VCaP (cell line): ENCODE measurements at regions not wholly inside any gene's neighbourhood (a gene's known extent, or its start where the extent isn't known, plus 50 kb on each side); places are given as distances from the start of the nearest gene placed in this dataset.

ENCODE experiments used
- H3K27ac ChIP-seq: fragments of 450-650 bp; 2 replicates; pipeline ENCODE4 v1.5.1; 2017
- TF ChIP-seq, protein P1 (sequence below): fragments of 450-650 bp; conservative IDR thresholded peaks from 2 replicates; pipeline ENCODE4 v1.5.1; 2017; ENCODE audit warnings: mild to moderate bottlenecking, moderate library complexity

DNA sequence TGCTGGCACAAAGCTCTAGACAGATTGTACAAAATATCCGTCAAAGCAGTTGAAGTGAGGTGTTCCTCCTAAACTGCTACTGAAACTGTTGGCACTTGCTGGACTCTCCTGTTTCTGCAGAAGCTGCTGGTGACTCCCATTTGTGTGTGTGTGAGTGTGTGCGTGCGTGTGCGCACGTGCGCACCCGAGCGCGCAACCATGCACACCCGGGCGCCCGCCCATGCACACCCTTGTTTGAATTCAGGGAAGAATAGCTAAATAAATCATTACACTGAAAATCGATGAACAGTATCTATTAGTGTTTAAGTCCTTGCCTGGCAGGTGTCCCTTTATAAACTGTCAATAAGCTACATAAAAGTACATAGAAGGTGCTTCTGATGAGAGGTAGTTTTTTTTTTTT is 156.4 kb upstream of the B3GALT2 start:
- TF ChIP-seq, protein P1, sequence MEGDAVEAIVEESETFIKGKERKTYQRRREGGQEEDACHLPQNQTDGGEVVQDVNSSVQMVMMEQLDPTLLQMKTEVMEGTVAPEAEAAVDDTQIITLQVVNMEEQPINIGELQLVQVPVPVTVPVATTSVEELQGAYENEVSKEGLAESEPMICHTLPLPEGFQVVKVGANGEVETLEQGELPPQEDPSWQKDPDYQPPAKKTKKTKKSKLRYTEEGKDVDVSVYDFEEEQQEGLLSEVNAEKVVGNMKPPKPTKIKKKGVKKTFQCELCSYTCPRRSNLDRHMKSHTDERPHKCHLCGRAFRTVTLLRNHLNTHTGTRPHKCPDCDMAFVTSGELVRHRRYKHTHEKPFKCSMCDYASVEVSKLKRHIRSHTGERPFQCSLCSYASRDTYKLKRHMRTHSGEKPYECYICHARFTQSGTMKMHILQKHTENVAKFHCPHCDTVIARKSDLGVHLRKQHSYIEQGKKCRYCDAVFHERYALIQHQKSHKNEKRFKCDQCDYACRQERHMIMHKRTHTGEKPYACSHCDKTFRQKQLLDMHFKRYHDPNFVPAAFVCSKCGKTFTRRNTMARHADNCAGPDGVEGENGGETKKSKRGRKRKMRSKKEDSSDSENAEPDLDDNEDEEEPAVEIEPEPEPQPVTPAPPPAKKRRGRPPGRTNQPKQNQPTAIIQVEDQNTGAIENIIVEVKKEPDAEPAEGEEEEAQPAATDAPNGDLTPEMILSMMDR = no peak
- H3K27ac ChIP-seq = no peak overlapping the region

DNA sequence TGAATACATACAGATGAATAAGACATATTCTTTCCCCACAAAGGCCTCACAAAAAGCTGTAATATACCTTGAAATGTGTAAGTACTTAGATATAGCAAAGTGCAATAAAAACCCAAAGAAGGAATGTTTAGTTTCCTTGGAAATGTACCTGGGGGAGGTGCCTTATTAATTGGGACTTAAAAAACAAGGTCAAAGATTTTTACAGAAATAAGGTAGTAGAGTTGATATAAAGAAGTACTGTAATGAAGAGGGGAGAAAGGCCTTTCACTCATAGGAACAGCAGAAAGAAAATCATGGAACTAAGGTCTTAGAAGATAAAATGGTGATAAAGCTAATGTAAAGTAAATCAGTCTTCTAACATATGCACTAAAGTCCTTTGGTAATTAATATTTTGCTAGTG is 153.9 kb upstream of the B3GALT2 start:
- peak overlapping the region; percentile 14; the same call in 1 of the 2 replicates for H3K27ac ChIP-seq
- TF ChIP-seq, protein P1 = no peak

DNA sequence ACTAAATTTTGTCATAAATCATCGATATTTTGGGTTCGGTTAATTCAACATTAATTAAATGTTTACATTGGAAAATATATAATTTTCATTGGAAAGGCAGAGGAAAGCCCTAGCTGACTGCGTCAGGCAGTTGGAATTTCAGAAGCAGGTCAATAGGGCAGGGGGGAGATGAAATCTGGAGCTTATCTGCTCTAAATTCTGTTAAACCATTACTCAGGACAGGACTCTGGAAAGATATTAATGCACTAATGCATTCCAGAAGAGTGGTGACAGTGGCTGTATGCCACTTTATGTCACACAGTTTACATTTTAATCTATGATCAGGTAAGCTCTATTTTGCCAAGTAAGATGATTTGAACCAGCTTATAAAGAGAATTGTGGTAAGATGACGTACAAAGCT is 153.0 kb upstream of the B3GALT2 start:
- H3K27ac ChIP-seq = no peak overlapping the region
- TF ChIP-seq, protein P1 = no peak

DNA sequence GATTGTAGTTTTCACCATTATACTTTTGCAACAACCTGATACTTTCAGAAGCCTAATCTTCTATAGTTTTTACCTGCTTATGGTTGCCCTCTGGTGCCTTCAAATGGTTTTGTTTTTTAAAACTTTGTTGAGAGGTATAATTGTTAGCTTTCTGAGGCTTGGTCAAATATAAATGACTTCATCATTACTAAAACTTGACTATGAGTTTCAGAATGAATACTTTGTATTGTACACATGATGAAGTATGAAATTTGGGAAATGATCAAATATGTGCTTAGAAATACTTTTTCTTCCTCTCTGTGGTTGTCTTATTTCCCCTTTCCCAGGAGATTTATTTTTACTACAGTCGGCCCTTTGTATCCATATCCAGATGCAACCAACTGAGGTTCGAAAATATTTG is 151.8 kb upstream of the B3GALT2 start:
- H3K27ac ChIP-seq = no peak overlapping the region
- TF ChIP-seq, protein P1 = peak; percentile 54

DNA sequence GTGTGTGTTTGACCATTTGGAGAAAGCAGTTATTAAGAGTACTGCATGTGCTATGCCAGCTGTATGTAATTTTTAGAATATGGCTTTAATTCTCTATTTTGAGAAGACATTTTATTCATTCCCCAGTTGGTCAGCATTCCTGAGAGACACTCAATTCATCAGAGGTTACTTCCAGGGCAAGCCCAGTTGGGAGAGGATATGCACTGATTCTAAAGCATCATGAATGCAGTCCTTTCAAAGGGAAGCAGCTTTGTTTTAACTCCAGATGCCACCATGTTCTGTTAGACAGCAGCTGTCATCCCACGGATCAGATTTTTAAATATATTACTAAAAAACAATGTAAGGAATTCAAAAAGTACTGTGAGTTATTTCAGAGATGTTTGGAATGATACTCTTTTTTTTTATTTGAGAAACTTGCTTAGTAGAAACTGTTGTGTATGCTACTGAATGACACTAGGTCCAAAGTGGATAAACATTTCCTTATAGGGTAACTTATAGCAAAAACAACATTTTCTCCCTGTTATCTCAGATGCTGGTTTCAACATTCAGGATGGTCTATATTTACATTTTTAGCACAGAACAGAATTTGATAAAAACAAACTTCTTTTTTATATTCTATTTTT is 149.5 kb upstream of the B3GALT2 start:
- H3K27ac ChIP-seq = no peak overlapping the region
- TF ChIP-seq, protein P1 = no peak

DNA sequence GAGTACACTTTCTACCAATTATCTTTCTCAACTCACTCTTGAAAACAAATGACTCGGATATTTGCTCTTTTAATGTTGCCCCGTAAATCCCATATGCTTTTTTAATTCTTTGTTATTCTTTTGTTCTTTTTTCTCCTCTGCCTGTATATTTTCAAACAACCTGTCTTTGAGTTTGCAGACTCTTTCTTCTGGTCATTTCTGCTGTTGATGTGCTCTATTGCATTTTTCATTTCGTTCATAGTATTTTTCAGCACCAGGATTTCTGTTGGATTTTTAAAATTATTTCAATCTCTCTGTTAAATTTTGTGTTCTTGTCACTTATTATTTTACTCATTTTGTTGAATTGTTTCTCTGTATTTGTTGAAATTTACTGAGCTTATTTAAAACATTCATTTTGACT is 146.8 kb upstream of the B3GALT2 start:
- H3K27ac ChIP-seq = no peak overlapping the region
- TF ChIP-seq, protein P1 = no peak

DNA sequence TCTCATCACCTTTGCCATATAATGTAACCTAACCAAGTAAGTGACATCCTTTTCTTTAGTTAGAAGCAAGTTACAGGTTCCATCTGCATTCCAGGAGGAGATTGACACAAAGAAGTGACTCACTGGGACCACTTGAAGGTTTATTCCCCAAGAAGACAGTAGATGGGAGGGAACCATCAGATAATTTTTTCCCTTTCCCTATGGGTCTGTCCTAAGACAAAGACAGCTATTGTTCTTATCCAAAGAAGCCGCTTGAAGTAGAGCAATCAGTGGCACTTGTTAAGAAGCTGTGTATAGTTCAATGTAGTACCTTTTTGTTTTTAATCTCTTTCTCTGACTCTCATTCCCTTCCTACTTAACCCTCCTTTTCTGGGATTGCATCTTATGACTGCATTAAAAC is 139.9 kb upstream of the B3GALT2 start:
- no peak overlapping the region for H3K27ac ChIP-seq
- TF ChIP-seq, protein P1 = no peak
